Retina (tissue), 1 donor: ENCODE measurements at regions not wholly inside any gene's neighbourhood (a gene's known extent, or its start where the extent isn't known, plus 50 kb on each side); places are given as distances from the start of the nearest gene placed in this dataset.

Experiments used
- DNase-seq: peaks from one replicate; pipeline ENCODE4 v3.0.0-alpha.2; 2016

DNA sequence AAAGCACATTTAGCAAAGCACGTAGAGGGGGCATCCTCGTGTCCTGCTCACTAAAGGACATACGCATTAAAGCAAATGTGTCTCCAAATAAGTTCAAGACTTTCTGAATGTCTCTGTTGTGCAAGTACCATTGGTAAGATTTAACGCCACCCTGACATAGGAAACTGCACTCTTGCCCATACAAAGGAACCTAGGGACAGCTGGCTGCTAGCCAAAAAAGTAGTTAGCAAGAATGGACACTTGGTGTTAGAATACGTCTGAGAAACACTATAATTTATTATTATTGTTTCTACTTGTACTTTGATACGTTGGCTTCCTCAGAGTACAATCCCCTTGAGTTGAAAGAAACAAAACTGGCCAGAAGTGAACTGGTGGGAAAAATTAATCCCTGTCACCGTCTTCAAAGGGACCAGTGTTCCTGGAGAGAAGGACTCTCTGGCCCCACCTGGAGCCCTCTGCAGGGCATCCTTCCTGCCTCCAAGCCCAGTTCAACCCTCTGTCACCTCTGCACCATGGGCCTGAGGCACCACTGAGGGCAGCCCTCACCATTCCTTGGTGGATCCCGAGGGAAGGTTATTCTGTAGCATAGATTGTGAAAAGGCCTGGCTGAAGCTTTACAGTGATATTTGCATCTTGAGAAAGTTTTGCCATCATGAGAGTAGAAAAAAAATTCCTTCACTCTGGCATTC, 51.4 kb upstream of the APCDD1 start:
- no peak for DNase-seq

DNA sequence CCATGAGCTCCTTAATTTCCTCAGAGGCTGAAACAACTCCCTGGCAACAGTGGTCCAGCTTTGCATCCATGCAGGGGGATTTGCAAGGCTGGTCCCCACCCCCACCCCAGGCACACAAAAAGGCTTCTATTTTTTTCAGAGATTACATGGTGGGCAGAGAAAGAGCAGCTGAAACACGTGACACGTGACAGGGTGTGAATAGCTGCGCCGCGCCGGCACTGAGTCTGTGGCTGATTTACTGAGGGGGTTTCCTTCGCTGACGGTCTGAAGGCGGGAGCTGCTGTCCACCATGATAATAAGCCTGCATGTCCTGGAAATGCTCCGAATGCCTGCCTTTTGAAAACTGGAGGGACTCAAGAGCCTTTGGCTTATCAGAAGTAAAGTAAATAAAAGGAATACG, 50.7 kb upstream of the APCDD1 start:
- peak; percentile 80 for DNase-seq

DNA sequence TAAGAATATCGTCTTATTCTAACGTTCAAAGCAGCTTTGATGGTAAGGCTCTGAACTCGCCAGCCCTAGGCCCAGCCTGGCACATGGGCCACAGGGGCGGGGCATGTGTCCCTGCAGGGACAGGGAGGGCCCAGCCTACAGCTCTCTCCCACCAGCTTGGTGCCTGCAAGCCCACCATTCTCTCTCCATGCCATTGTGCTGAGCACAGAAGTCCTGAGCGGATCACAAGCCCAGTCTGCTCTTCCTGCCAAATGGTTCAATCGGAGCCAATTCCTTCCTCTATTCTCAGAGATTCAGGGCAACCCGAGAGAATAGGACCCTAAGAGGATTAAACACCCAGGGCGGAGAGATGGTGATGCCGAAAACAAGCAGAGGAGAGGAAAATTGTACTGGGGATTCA, 50.3 kb upstream of the APCDD1 start:
- DNase-seq = no peak
